ENCODE measurements at regions not wholly inside any gene's neighbourhood (a gene's known extent, or its start where the extent isn't known, plus 50 kb on each side); places are given as distances from the start of the nearest gene placed in this dataset.

- TF ChIP-seq SNAI2 (CRISPR knock-in tag; IDR thresholded peaks at IDR 0.05) (no peak), ZFP30 (CRISPR knock-in tag; IDR thresholded peaks at IDR 0.05) (no peak), TSHZ2 (CRISPR knock-in tag; IDR thresholded peaks at IDR 0.05) (no peak), RARB (CRISPR knock-in tag; IDR thresholded peaks at IDR 0.05) (no peak)
Observed at GRCh38 chr6:56002336-56002735, 126.9 kb upstream of the BMP5 start.

Data from SK-N-SH treated with all-trans-retinoic acid at 6 μM for 48 hours (cell line).